A673 (cell line): ENCODE measurements at regions not wholly inside any gene's neighbourhood (a gene's known extent, or its start where the extent isn't known, plus 50 kb on each side); places are given as distances from the start of the nearest gene placed in this dataset.

ENCODE experiments used
- BruUV-seq: library from RNA; stranded (reverse); fragments of 400-500 nt; replicated peaks from 2 replicates; lab custom pipeline; 2021; lab: Mats Ljungman, UMichigan
- CTCF ChIA-PET: fragments of 300-600 bp; sonication (Branson Sonifier 250); formaldehyde crosslinking; loops from one replicate; lab custom pipeline; 2022; ENCODE audit warnings: antibody characterized with exemption; lab: Charles Lee
- POLR2A ChIA-PET: fragments of 300-600 bp; sonication (Branson Sonifier 250); formaldehyde crosslinking; loops from one replicate; lab custom pipeline; 2022; ENCODE audit warnings: antibody characterized with exemption; ENCODE audit not compliant: low non-redundant PET; lab: Charles Lee
- DNase-seq: peaks from one replicate; pipeline ENCODE4 v3.0.0-alpha.2; 2015; ENCODE audit warnings: low spot score
- H3K27ac ChIP-seq: fragments of 200-600 bp; sonication (generic); 2 replicates; pipeline ENCODE4 v1.5.1; 2016; ENCODE audit warnings: mixed run types, low read depth, mild to moderate bottlenecking, mixed read lengths, antibody characterized with exemption, low read length; ENCODE audit not compliant: poor library complexity, severe bottlenecking
- H3K27me3 ChIP-seq: fragments of 200-600 bp; sonication (generic); replicated peaks from 2 replicates; pipeline ENCODE4 v1.6.1; 2017; ENCODE audit warnings: mixed run types, low read depth, mild to moderate bottlenecking, mixed read lengths, antibody characterized with exemption, low read length; ENCODE audit not compliant: insufficient read depth, poor library complexity
- H3K36me3 ChIP-seq: fragments of 200-600 bp; sonication (generic); 2 replicates; pipeline ENCODE4 v1.6.1; 2016; ENCODE audit warnings: mixed run types, mild to moderate bottlenecking, mixed read lengths, antibody characterized with exemption, low read length; ENCODE audit not compliant: insufficient read depth, poor library complexity, severe bottlenecking
- H3K4me1 ChIP-seq: fragments of 200-600 bp; sonication (generic); 2 replicates; pipeline ENCODE4 v1.6.1; 2017; ENCODE audit warnings: mixed run types, mild to moderate bottlenecking, mixed read lengths, antibody characterized with exemption, low read length; ENCODE audit not compliant: insufficient read depth, poor library complexity, severe bottlenecking
- H3K4me3 ChIP-seq: fragments of 200-600 bp; sonication (generic); 2 replicates; pipeline ENCODE4 v1.5.1; 2016; ENCODE audit warnings: low read depth, mixed run types, mild to moderate bottlenecking, mixed read lengths, low read length; ENCODE audit not compliant: poor library complexity, severe bottlenecking
- H3K9me3 ChIP-seq: fragments of 200-600 bp; sonication (generic); 2 replicates; pipeline ENCODE4 v1.6.1; 2016; ENCODE audit warnings: mixed run types, low read depth, mild to moderate bottlenecking, mixed read lengths, antibody characterized with exemption, low read length; ENCODE audit not compliant: poor library complexity, severe bottlenecking
- EZH2 ChIP-seq: fragments of 200-600 bp; sonication (generic); IDR thresholded peaks from 2 replicates; pipeline ENCODE4 v1.6.1; 2017; ENCODE audit warnings: borderline replicate concordance, low read depth, mild to moderate bottlenecking, mixed read lengths, antibody characterized with exemption, low read length; ENCODE audit not compliant: poor library complexity, severe bottlenecking
- intact Hi-C: fragments of 100-400 bp; cut with micrococcal nuclease; formaldehyde crosslinking; loops from one replicate; pipeline ENCODE4 v1.10.0; 2022; ENCODE audit not compliant: unreplicated experiment
- TF ChIP-seq, protein P1 (sequence below): fragments of 300-800, 200-600 bp; sonication (generic); conservative IDR thresholded peaks from 2 replicates; pipeline ENCODE4 v1.5.1; 2017; ENCODE audit warnings: low read depth, mild to moderate bottlenecking, antibody characterized with exemption, low read length, moderate library complexity, mixed read lengths

DNA sequence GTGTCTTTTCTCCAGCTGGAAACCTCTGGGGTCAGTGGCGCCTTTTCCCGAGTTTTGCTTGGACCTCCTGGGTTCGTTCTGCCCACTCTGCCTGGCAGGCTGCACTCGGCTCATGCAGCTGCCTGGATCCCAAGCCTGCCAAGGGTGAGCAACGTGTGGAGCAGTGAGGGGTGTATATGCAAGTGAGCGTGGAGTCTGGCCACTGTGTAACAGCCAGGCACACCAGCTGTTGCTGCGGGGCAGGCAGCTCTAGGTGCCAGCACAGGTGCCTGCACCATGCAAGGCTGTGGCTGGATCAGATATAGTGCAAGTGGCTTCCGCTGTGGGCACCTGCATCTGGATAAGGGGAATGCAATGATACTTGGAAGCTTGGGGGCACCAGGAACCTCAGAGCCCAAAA, 699.4 kb downstream of the SLITRK1 start:
- Histone ChIP-seq H3K4me3 (no peak overlapping the region), H3K4me1 (no peaks in the 10 kb centered on the region), H3K27me3 (no peaks in the 10 kb centered on the region), H3K36me3 (no peaks in the 10 kb centered on the region), H3K27ac (no peak overlapping the region), H3K9me3 (peaks cover 14% of the 10 kb centered on the region)
- no TSS peak for BruUV-seq
- ChIA-PET CTCF (no interaction called here), POLR2A (no interaction called here)
- TF ChIP-seq, protein P1, sequence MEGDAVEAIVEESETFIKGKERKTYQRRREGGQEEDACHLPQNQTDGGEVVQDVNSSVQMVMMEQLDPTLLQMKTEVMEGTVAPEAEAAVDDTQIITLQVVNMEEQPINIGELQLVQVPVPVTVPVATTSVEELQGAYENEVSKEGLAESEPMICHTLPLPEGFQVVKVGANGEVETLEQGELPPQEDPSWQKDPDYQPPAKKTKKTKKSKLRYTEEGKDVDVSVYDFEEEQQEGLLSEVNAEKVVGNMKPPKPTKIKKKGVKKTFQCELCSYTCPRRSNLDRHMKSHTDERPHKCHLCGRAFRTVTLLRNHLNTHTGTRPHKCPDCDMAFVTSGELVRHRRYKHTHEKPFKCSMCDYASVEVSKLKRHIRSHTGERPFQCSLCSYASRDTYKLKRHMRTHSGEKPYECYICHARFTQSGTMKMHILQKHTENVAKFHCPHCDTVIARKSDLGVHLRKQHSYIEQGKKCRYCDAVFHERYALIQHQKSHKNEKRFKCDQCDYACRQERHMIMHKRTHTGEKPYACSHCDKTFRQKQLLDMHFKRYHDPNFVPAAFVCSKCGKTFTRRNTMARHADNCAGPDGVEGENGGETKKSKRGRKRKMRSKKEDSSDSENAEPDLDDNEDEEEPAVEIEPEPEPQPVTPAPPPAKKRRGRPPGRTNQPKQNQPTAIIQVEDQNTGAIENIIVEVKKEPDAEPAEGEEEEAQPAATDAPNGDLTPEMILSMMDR: no peak
- no peak for TF ChIP-seq EZH2
- intact Hi-C loops: no loop called here
- no peak for DNase-seq

DNA sequence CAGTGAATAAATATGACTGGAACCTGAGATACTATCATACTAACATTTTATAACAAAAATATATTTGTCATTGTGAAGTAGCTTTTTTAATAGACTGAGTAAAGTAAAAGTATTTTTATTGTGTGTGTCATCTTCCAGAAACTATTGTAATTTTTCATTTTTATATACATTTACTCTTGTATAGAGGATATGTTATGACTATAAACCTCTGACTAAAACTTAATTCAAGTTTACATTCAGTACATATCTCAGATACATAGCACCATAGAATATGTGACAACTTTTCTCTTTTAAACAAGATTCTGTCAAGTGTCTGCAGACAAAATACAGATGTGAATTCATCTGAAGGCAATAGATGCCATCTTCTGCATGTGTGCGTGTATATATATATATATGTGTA, 704.3 kb downstream of the SLITRK1 start:
- TF ChIP-seq, protein P1: no peak
- no peak for TF ChIP-seq EZH2
- DNase-seq: no peak
- no TSS peak for BruUV-seq
- Histone ChIP-seq H3K27ac (no peak overlapping the region), H3K9me3 (no peaks in the 10 kb centered on the region), H3K27me3 (no peaks in the 10 kb centered on the region), H3K4me3 (no peak overlapping the region), H3K36me3 (no peaks in the 10 kb centered on the region), H3K4me1 (no peaks in the 10 kb centered on the region)
- POLR2A ChIA-PET: no interaction called here
- CTCF ChIA-PET: no interaction called here
- intact Hi-C loops: no loop called here

GRCh38 chr13:83168590-83168989, 713.7 kb downstream of the SLITRK1 start:
- intact Hi-C loops: no loop called here
- no peak for TF ChIP-seq EZH2
- TF ChIP-seq, protein P1: no peak
- no TSS peak for BruUV-seq
- H3K4me1 ChIP-seq: no peaks in the 10 kb centered on the region
- H3K36me3 ChIP-seq: no peaks in the 10 kb centered on the region
- ChIA-PET CTCF (no interaction called here), POLR2A (no interaction called here)
- no peak for DNase-seq
- no peak overlapping the region for H3K27ac ChIP-seq
- no peak overlapping the region for H3K4me3 ChIP-seq
- no peaks in the 10 kb centered on the region for H3K27me3 ChIP-seq
- no peaks in the 10 kb centered on the region for H3K9me3 ChIP-seq
